ENCODE measurements at regions not wholly inside any gene's neighbourhood (a gene's known extent, or its start where the extent isn't known, plus 50 kb on each side); places are given as distances from the start of the nearest gene placed in this dataset.

DNA sequence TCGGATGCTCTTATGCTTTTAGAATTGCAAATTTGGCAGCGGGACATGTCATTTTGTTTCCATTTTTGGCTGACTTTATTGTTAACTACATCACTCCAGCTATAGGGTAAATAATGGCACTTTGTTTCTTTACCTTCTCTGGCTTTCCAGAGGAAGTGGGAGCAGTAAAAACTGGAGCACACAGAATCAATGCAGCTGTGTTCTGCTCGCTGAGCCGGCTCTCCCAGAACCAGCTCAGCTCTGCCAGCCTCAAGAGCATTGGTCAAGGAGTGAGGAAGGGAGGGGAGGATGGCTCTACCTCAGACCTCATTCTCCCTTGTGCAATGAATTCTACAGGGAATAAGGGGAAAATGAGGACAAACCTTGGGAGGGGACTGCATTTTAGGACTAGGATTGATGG lies 50.5 kb upstream of the SPATA13 start:
- H3K9me3 Mint-ChIP-seq: no peaks in the 10 kb centered on the region
- peaks cover 3% of the 10 kb centered on the region for H3K27me3 Mint-ChIP-seq
- H3K27ac Mint-ChIP-seq: no peak overlapping the region
- H3K36me3 Mint-ChIP-seq (ENCODE audit: low read depth): no peaks in the 10 kb centered on the region
- H3K4me3 Mint-ChIP-seq: no peak overlapping the region
- no peaks in the 10 kb centered on the region for H3K4me1 Mint-ChIP-seq (ENCODE audit: low read depth)

Measured in stimulated activated naive CD8-positive, alpha-beta T cell treated with anti-CD3 and anti-CD28 coated beads, Interleukin-15, Interleukin-2, amounts not matched to agents 100 ng/mL and 50 ng/mL, for 24 hours (primary cell).